ENCODE measurements at regions not wholly inside any gene's neighbourhood (a gene's known extent, or its start where the extent isn't known, plus 50 kb on each side); places are given as distances from the start of the nearest gene placed in this dataset.

- H3K9me3 ChIP-seq (ENCODE audit: low read depth) = no peaks in the 10 kb centered on the region
- DNase-seq = no peak
- no peak overlapping the region for H3K9ac ChIP-seq
- H3K27ac ChIP-seq = no peak overlapping the region
- TF ChIP-seq EZH2phosphoT487 (IDR thresholded peaks at IDR 0.05; ENCODE audit: insufficient read depth, low read depth) (no peak), EZH2 (IDR thresholded peaks at IDR 0.05; ENCODE audit: insufficient read depth, poor library complexity, severe bottlenecking) (no peak)
- no peaks in the 10 kb centered on the region for H4K20me1 ChIP-seq (ENCODE audit: insufficient read depth)
- no peak overlapping the region for H3K4me3 ChIP-seq
- H3K27me3 ChIP-seq (replicated peaks; ENCODE audit: insufficient read depth) = peaks cover 34% of the 10 kb centered on the region
- H3K4me1 ChIP-seq (ENCODE audit: insufficient read depth) = no peaks in the 10 kb centered on the region
- WGBS, 2 experiments (ENCODE audit: low coverage in 1 of 2, low lambda C conversion rate in 2 of 2, missing lambda C conversion rate in 2 of 2) = 52 to 57% methylated on average over 4 of the region's 4 CpGs
- H2AFZ ChIP-seq = no peak overlapping the region
- H3K36me3 ChIP-seq (ENCODE audit: low read depth) = no peaks in the 10 kb centered on the region
- H3F3A ChIP-seq (ENCODE audit: insufficient read depth) = no peaks in the 10 kb centered on the region
- H3K9me2 ChIP-seq (ENCODE audit: insufficient read depth) = no peaks in the 10 kb centered on the region
- in situ Hi-C loops (cut with MboI) = no loop called here
- H3K79me2 ChIP-seq (ENCODE audit: insufficient read depth) = no peaks in the 10 kb centered on the region
- H3K4me2 ChIP-seq (ENCODE audit: unreplicated experiment) = no peak overlapping the region
These were observed 99.3 kb downstream of the GATA6 start for GRCh38 chr18:22268641-22269128.

- Histone ChIP-seq H3K27ac (no peak overlapping the region), H3K4me1 (ENCODE audit: insufficient read depth) (no peaks in the 10 kb centered on the region), H3K27me3 (replicated peaks; ENCODE audit: insufficient read depth) (peaks cover 30% of the 10 kb centered on the region), H3K4me2 (ENCODE audit: unreplicated experiment) (no peak overlapping the region), H3K9ac (no peak overlapping the region), H3K79me2 (ENCODE audit: insufficient read depth) (no peaks in the 10 kb centered on the region), H3K9me2 (ENCODE audit: insufficient read depth) (no peaks in the 10 kb centered on the region), H3K9me3 (ENCODE audit: low read depth) (no peaks in the 10 kb centered on the region), H3K4me3 (no peak overlapping the region), H4K20me1 (ENCODE audit: insufficient read depth) (no peaks in the 10 kb centered on the region), H2AFZ (no peak overlapping the region), H3K36me3 (ENCODE audit: low read depth) (no peaks in the 10 kb centered on the region), H3F3A (ENCODE audit: insufficient read depth) (no peaks in the 10 kb centered on the region)
- in situ Hi-C loops (cut with MboI) = no loop called here
- 34 to 40% methylated on average over 8 of the region's 8 CpGs for WGBS, 2 experiments (ENCODE audit: low coverage in 1 of 2, low lambda C conversion rate in 2 of 2, missing lambda C conversion rate in 2 of 2)
- no peak for DNase-seq
- TF ChIP-seq EZH2phosphoT487 (IDR thresholded peaks at IDR 0.05; ENCODE audit: insufficient read depth, low read depth) (no peak), EZH2 (IDR thresholded peaks at IDR 0.05; ENCODE audit: insufficient read depth, poor library complexity, severe bottlenecking) (no peak)
These were observed 98.3 kb downstream of the GATA6 start for GRCh38 chr18:22267697-22268096.

GRCh38 chr18:22267225-22267624 is 97.8 kb downstream of the GATA6 start:
- Histone ChIP-seq H3F3A (ENCODE audit: insufficient read depth) (no peaks in the 10 kb centered on the region), H3K36me3 (ENCODE audit: low read depth) (no peaks in the 10 kb centered on the region), H3K9me2 (ENCODE audit: insufficient read depth) (no peaks in the 10 kb centered on the region), H3K4me3 (no peak overlapping the region), H2AFZ (no peak overlapping the region), H3K79me2 (ENCODE audit: insufficient read depth) (no peaks in the 10 kb centered on the region), H3K4me1 (ENCODE audit: insufficient read depth) (no peaks in the 10 kb centered on the region), H3K4me2 (ENCODE audit: unreplicated experiment) (no peak overlapping the region), H3K27ac (no peak overlapping the region), H3K9ac (no peak overlapping the region), H3K27me3 (replicated peaks; ENCODE audit: insufficient read depth) (peaks cover 29% of the 10 kb centered on the region), H3K9me3 (ENCODE audit: low read depth) (no peaks in the 10 kb centered on the region), H4K20me1 (ENCODE audit: insufficient read depth) (no peaks in the 10 kb centered on the region)
- WGBS, 2 experiments (ENCODE audit: low coverage in 1 of 2, low lambda C conversion rate in 2 of 2, missing lambda C conversion rate in 2 of 2) = 68 to 75% methylated on average over 2 of the region's 2 CpGs
- no peak for TF ChIP-seq EZH2 (IDR thresholded peaks at IDR 0.05; ENCODE audit: insufficient read depth, poor library complexity, severe bottlenecking)
- no peak for TF ChIP-seq EZH2phosphoT487 (IDR thresholded peaks at IDR 0.05; ENCODE audit: insufficient read depth, low read depth)
- in situ Hi-C loops (cut with MboI) = no loop called here
- DNase-seq = no peak

GRCh38 chr18:22265838-22266237 is 96.4 kb downstream of the GATA6 start:
- no peaks in the 10 kb centered on the region for H3K36me3 ChIP-seq (ENCODE audit: low read depth)
- no peaks in the 10 kb centered on the region for H3K4me1 ChIP-seq (ENCODE audit: insufficient read depth)
- H3F3A ChIP-seq (ENCODE audit: insufficient read depth) = no peaks in the 10 kb centered on the region
- no peak overlapping the region for H2AFZ ChIP-seq
- H3K27ac ChIP-seq = no peak overlapping the region
- H4K20me1 ChIP-seq (ENCODE audit: insufficient read depth) = no peaks in the 10 kb centered on the region
- no peak for DNase-seq
- H3K9me2 ChIP-seq (ENCODE audit: insufficient read depth) = no peaks in the 10 kb centered on the region
- H3K4me2 ChIP-seq (ENCODE audit: unreplicated experiment) = no peak overlapping the region
- in situ Hi-C loops (cut with MboI) = no loop called here
- TF ChIP-seq EZH2phosphoT487 (IDR thresholded peaks at IDR 0.05; ENCODE audit: insufficient read depth, low read depth) (no peak), EZH2 (IDR thresholded peaks at IDR 0.05; ENCODE audit: insufficient read depth, poor library complexity, severe bottlenecking) (no peak)
- H3K79me2 ChIP-seq (ENCODE audit: insufficient read depth) = no peaks in the 10 kb centered on the region
- 63 to 82% methylated on average over 4 of the region's 4 CpGs for WGBS, 2 experiments (ENCODE audit: low coverage in 1 of 2, low lambda C conversion rate in 2 of 2, missing lambda C conversion rate in 2 of 2)
- H3K27me3 ChIP-seq (replicated peaks; ENCODE audit: insufficient read depth) = peaks cover 16% of the 10 kb centered on the region
- H3K4me3 ChIP-seq = no peak overlapping the region
- H3K9ac ChIP-seq = no peak overlapping the region
- no peaks in the 10 kb centered on the region for H3K9me3 ChIP-seq (ENCODE audit: low read depth)
